GM06990 (cell line): ENCODE measurements at regions not wholly inside any gene's neighbourhood (a gene's known extent, or its start where the extent isn't known, plus 50 kb on each side); places are given as distances from the start of the nearest gene placed in this dataset.

Experiments used
- DNase-seq: peaks from one replicate; pipeline ENCODE4 v3.0.0-alpha.2; 2011; ENCODE audit not compliant: insufficient read length; ENCODE audit errors: extremely low read depth
- H3K27me3 ChIP-seq: replicated peaks from 2 replicates; pipeline ENCODE4 v1.6.0; 2011; ENCODE audit warnings: low read length; ENCODE audit not compliant: control insufficient read depth, insufficient read depth
- H3K36me3 ChIP-seq: 2 replicates; pipeline ENCODE4 v1.5.1; 2011; ENCODE audit warnings: low read length; ENCODE audit not compliant: control insufficient read depth, insufficient read depth
- H3K4me3 ChIP-seq: replicated peaks from 2 replicates; pipeline ENCODE4 v1.5.1; 2011; ENCODE audit warnings: low read depth, mild to moderate bottlenecking, control low read depth, low read length
- TF ChIP-seq, protein P1 (sequence below): IDR thresholded peaks from 2 replicates; pipeline ENCODE4 v1.5.1; 2011; ENCODE audit warnings: low read length, control low read depth, mild to moderate bottlenecking, inconsistent platforms; ENCODE audit not compliant: insufficient read depth, poor library complexity, severe bottlenecking

DNA sequence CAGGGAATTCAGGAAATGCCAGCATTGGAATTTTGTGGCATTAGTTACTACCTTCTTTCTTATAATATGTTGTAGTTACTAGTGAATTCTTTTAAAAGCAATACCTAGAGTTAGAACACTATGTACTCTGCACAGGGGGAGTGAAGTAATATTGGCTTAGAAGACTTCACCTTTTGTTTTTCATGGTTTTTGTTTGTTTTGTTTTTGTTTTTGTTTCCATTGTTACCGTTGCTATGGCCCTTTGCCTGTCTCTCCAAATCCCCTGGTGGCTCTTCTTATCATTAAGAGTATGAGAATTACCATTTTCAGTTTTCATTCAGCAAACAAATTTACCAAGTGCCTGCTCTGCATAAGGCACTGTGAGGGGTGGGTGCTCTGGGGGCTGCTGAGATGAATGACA is 160.1 kb downstream of the HAUS1 start:
- Histone ChIP-seq H3K36me3 (peaks cover 5% of the 10 kb centered on the region; the same call in 1 of the 2 replicates), H3K27me3 (no peaks in the 10 kb centered on the region), H3K4me3 (no peak overlapping the region)
- DNase-seq = no peak
- TF ChIP-seq, protein P1, sequence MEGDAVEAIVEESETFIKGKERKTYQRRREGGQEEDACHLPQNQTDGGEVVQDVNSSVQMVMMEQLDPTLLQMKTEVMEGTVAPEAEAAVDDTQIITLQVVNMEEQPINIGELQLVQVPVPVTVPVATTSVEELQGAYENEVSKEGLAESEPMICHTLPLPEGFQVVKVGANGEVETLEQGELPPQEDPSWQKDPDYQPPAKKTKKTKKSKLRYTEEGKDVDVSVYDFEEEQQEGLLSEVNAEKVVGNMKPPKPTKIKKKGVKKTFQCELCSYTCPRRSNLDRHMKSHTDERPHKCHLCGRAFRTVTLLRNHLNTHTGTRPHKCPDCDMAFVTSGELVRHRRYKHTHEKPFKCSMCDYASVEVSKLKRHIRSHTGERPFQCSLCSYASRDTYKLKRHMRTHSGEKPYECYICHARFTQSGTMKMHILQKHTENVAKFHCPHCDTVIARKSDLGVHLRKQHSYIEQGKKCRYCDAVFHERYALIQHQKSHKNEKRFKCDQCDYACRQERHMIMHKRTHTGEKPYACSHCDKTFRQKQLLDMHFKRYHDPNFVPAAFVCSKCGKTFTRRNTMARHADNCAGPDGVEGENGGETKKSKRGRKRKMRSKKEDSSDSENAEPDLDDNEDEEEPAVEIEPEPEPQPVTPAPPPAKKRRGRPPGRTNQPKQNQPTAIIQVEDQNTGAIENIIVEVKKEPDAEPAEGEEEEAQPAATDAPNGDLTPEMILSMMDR = no peak

DNA sequence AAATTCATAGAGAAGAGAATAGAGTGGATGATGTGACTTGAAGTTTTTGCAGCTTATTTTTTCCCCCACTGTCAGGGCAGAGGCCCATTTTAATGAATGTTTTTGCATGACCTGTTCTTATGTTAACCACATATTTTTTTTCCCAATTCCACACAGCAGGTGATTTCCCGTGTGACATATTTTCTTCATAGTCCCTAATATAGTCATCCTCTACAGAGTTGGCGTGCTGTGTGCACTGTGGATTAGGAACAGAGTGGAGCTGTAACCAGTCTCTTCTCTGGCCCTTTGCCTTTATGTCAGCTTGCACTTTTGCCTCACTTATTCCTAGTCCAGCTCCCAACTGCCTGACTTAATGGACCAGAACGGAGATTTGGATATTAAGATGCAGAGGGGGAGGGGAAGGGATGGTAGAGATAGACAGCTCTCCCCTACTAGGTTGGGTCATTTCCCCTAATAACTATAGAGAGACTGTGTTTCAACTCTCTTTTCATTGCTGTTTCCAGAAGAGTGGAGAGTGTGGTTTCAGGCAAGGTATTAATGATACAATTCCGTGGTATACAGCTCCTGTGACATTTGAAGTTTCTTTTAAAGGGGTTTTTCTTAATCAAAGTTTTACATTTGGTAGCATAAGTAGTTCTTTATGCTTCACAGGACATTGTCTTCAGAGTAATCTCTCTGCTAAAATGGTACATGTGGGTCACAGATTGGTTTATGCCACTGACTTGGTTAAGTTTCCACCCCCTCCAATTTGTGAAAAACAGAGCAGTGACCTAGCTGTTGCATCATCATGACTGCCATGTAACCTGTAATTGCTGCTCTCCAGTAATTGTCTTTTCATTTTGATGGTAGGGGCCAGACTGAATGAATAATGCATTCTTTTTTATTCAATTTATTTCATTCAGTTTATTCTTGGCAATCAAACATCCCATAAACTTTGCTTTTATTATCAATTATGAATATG is 161.3 kb downstream of the HAUS1 start:
- peaks cover 5% of the 10 kb centered on the region; the same call in 1 of the 2 replicates for H3K36me3 ChIP-seq
- DNase-seq = no peak

DNA sequence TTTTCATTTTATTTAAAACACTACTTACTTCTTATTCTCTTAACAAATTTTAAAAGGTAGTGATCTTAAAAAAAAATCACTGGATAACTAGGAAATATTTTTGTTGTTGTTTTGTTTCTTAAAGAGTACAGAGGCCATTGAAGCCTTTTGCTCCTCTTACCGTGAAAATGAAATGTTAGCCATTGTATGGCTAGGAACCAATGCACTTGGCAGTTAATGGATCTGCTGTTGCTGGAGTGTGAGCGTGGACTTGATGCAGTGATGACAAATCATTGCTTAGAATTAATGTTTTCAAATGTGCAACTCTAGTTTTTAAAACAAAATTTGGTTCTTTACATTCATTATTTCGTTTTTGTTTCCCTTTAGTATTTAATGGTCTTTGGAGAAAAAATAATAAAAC is 162.3 kb downstream of the HAUS1 start:
- TF ChIP-seq, protein P1 = no peak
- no peak overlapping the region for H3K4me3 ChIP-seq
- no peak for DNase-seq
- H3K36me3 ChIP-seq = peaks cover 5% of the 10 kb centered on the region; the same call in 1 of the 2 replicates
- H3K27me3 ChIP-seq = no peaks in the 10 kb centered on the region

More for the DNA sequence above, 161.3 kb downstream of the HAUS1 start:
- Histone ChIP-seq H3K4me3 (no peak overlapping the region), H3K27me3 (no peaks in the 10 kb centered on the region)
- TF ChIP-seq, protein P1 = no peak

DNA sequence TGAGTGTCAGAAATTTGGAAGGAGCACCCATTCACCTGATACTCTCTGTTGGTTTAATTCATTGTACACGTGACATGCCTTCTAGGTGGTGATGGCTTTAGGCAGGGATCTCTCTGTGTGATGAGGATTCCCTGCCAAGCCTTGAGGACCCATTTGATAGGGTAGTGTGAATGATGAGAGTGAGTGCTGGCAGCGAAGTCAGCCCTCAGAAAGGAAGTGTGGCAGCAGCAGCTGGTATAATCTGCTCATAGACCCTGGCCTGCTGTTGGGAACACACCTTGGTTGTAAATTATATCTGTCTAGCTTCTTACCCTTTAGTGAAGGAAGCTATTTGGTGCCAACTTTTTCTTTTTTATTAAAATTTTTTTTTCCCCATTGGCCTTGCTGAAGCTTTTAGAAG is 164.5 kb downstream of the HAUS1 start:
- TF ChIP-seq, protein P1 = no peak
- no peaks in the 10 kb centered on the region for H3K27me3 ChIP-seq
- no peak overlapping the region for H3K4me3 ChIP-seq
- H3K36me3 ChIP-seq = peaks cover 1% of the 10 kb centered on the region; the same call in 1 of the 2 replicates
- DNase-seq = no peak

DNA sequence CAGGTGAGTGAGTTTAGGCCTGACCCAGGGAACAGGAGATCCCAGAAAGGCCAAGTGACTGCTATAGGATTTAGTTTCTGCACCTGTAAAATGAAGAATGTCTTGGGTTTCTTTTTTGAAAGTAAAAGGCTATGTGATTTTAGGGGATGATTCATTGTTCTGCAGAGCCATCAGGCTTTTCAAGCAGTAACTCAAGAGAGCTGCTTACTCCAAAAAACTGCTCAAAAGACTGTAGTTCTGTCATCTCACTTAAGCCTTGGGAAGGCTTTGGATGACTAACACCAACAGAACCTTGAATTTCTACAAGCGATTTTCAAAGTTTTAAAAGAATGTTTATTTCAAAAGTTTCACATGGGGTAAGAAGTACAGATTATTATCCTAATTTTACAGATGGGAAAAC is 165.1 kb downstream of the HAUS1 start:
- no peak for DNase-seq
- H3K36me3 ChIP-seq = peaks cover 1% of the 10 kb centered on the region; the same call in 1 of the 2 replicates
- H3K27me3 ChIP-seq = no peaks in the 10 kb centered on the region
- no peak overlapping the region for H3K4me3 ChIP-seq
- TF ChIP-seq, protein P1 = no peak
